ENCODE measurements at regions not wholly inside any gene's neighbourhood (a gene's known extent, or its start where the extent isn't known, plus 50 kb on each side); places are given as distances from the start of the nearest gene placed in this dataset.

GRCh38 chr20:22652681-22653588 lies 68.6 kb upstream of the FOXA2 start:
- DNase-seq = no peak

DNA sequence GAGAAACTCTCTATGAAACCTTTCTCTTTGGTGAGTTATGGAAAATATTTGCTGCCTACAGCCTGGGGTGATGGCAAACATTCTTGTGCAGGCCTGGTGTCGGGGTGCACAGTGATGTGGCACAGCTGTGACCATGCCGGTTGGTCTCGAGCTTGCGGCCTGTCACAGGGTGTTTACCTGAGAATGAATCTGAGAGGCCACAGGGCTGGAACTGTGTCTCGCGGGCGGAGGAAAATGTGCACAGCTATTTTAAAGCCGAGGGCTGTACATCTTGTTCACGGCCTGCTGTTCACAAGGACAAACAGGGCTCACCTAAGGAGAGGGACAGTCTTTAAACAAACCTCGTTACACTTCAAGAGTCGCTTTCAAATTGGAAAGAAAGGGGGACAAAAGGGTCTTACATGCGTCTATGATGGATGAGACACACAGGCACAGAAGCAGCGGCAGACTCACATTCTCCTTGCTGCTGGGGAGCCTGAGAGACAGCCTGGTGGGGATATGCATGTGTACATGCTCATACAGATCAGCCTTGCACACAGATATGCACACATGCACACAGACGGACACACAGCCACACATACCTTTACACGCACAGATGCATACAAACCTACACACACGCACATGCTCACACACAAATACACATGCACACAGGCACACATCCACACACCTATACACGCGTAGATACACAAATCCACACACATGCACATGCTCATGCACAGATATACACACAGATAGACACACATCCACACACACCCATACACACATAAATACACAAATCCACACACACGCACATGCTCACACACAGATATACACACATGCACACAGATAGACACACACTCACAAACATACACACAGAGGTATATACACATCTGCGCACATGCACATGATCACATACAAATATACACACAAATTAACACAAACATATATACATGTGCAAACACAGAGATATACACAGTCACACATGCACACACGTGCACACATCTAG lies 69.6 kb upstream of the FOXA2 start:
- no peak for DNase-seq

GRCh38 chr20:22663528-22664025 lies 79.2 kb upstream of the FOXA2 start:
- no peak for DNase-seq

DNA sequence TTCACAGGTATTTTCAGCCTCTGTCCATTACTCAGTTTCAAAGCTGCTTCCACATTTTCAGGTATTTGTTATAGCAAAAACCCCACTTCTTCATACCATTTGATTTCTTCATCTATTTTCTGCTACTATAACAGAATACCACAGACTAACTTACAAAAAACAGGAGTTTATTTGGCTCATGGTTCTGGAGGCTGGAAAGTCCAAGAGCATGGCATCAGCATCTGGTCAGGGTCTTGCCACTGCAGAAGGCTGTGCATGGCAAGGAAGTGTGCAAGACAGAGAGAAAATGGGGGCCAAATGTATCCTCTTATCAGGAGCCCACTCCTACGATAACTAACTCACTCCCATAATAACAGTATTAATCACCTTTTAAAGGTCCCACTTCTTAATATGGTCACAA lies 82.8 kb upstream of the FOXA2 start:
- no peak for DNase-seq

- DNase-seq = no peak
These were observed 87.8 kb upstream of the FOXA2 start for GRCh38 chr20:22672191-22672590.

GRCh38 chr20:22673467-22673866 lies 89.1 kb upstream of the FOXA2 start:
- no peak for DNase-seq

DNA sequence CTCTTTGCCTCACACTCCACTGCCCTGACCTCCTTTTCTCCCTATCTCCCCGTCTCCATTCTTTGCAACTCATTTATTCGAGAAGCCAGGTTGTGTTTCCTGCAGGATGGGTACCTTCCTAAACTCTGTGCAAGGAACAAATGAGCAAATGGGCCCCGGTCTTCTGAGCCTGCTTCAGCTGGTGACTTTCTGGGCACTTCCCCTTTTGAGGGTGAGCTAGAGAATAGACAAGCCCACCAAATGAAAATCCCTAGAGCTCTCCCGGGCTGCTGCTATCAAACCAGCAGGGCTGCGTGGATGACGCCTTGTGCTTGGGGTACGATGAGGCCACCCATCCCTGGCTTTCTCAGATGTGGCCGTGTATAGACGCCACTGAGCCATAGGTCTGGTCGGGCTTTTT lies 91.0 kb upstream of the FOXA2 start:
- no peak for DNase-seq

GRCh38 chr20:22678678-22679077 lies 94.3 kb upstream of the FOXA2 start:
- no peak for DNase-seq

- no peak for DNase-seq
These were observed 94.8 kb upstream of the FOXA2 start for GRCh38 chr20:22679197-22679596.

DNA sequence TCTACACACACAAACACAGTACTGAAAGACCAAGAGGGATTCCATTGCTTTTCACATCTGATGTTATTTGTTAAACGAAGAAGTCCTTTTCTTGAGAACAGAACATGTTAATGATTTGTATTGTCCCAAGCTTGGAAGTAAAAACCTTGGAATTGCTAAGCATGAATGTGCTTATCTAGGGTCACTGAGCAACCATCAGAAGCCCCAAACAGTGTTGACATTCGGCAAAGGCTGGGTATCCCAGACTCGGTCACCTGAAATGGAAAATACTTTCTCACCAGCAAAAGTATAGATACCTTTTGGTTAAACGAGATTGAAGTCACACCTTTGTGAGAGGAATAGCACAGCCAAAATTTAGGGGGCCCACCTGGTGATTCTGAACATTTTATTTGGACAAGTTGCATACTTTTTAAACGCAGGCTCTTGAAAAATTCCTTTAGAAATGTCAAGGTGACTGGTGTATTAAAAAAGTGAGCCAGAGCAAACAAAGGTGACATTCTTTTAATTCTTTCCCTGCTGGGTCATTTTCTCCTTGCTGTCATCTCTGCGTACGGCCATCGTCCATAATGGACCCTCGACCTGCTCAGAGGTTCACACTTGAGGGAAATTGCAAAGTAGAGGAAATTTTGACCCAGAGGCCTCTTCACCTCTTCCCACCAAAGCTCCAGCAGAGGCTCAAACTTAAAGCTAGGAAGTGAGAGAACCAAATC lies 95.8 kb upstream of the FOXA2 start:
- DNase-seq = no peak

DNA sequence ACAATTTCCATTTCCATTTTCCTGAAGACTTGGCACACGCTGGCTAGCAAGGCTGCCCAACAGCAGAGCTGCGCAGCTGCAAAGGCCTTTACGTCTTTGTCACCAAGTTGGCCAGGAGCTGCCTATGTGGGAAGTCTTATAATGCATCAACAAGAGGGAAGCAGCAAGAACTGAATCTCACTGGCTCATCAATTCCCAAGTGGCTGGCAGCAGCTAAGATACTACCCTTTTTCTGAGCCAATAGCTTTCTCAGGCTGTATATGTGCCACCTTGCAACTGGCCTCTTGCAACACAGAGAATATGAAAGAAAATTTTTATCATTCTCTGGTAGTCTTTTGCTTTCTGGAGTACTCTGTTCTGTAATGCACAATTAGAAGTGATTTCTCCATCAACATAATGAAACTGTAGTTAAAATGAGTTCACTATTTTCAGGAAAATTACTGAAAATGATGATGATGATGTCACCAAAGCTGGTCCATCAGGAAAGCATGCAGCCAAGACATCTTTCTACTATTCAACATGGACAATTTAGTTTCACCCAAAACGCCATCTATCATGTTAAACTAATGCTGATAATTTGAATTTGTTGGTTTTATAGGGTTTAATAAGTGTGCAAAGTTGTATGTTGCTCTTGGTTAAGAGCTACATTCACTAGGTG lies 97.3 kb upstream of the FOXA2 start:
- DNase-seq = no peak

DNA sequence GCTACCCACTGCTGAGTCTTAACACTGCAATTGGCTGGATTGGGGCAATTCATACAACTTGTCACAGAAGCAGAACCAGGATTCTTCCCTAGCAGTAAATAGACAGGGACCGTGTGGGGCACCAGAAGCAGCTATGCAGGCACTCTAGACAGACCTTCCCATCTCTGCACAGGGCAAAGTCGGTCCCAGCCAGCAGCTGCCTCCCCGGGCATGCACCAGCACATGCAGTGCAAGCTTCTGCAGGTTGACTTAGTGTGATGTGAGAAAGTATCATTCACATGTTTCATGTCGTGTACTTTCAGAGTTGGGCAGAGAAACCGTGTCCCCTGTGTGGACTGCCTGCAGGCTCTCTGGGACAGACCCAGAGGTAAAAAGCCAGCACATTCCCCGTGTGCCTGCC lies 98.0 kb upstream of the FOXA2 start:
- no peak for DNase-seq

- DNase-seq = peak; percentile 36
These were observed 99.8 kb upstream of the FOXA2 start for GRCh38 chr20:22684072-22684762.

GRCh38 chr20:22684763-22685443 lies 100.5 kb upstream of the FOXA2 start:
- DNase-seq = no peak

GRCh38 chr20:22686097-22686496 lies 101.7 kb upstream of the FOXA2 start:
- peak; percentile 64 for DNase-seq

DNA sequence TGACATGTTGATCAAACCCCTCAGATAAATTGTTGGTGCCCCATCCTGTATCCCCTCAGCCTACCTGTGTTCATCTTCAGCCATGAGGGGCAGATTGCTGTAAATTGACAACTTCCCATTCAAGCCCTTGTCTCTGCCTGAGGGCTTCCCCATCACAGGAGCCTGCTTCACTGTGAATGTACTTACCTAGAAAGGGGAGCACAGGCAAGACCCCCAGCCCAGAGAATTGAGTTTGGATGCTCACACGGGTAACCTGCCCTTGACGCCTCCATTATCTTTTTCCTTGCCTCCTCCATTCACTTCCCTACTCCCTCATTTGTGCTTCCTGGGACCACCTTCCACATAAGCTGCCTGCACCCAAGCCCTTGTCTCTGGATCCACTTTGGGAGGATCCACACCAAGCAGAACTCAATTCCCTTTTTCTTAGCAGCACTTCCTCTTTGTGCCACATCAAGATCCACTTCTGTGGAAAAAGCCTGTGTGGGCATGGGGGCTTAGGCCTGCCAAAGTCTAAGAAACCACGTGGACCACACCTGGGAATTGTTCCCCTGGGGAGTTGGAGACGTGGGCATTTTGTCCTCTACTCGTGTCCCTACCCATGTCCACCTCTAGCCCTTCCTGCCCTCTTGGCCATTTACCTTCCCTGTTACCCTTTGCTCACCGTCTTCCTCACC lies 103.4 kb upstream of the FOXA2 start:
- no peak for DNase-seq

DNA sequence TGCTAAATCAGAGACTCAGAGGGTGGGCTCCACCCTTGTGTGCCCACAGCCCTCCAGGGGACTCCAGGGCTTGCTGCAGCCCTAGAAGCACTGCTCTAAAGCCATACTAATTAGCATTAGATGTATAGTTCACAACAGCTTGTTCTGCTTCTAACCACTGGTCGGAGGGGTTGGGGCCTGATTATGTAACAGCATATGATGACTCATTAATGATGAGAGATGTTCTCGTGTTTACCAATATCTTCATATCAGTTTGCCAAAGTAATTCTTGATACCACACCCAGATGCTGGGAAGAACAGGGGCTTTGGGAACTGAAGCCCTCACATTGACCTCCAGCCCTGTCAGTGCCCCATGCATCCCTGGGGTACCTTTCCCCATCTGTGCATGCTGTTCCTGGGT lies 104.1 kb upstream of the FOXA2 start:
- DNase-seq = no peak

DNA sequence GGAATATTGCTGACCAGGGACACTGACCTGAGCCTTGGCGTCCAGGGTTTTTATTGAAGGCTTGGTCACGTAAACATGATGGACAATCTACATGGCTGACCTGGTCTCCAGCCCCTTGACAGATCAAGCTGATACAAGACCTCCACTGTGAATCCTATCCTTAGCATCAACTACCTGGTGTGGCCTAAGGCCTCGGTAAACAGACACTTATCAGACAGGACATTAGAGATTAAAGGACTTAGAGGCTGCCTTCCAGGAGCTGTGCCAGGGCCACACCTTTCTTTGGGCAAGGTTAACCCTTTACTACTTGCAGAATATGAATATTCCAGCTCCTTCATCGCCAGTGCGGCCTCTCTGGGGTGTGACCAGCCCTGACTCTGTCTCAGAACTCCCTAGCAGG lies 104.9 kb upstream of the FOXA2 start:
- DNase-seq = no peak

DNA sequence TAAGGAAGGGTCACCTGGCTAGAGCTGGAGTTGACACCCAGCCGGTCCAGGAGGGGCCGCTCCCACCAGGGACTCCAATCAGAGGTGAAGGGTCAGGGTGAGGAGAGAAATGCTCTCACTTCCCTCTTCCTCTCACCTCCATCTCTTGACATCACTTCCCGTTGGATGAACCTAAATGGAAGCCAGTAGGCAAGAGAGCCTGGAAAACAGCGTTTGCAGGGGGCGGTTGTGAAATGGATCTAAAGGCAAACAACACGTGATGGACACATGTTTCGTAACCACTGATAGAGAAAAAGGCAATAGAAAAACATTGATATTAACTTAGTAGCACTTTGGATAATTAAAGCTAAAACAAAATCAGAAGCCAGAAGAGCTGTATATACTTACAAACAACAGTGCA lies 105.6 kb upstream of the FOXA2 start:
- no peak for DNase-seq

GRCh38 chr20:22690616-22691179 lies 106.3 kb upstream of the FOXA2 start:
- DNase-seq = no peak

Measured in 8988T (cell line).